OCI-LY3 (cell line): ENCODE measurements at regions not wholly inside any gene's neighbourhood (a gene's known extent, or its start where the extent isn't known, plus 50 kb on each side); places are given as distances from the start of the nearest gene placed in this dataset.

Source experiments
- EZH2phosphoT487 ChIP-seq: fragments of 200-600 bp; shearing (Covaris generic); IDR thresholded peaks from 2 replicates; pipeline ENCODE4 v1.6.1; 2018; ENCODE audit warnings: antibody characterized with exemption, mixed run types, low read depth
- TF ChIP-seq, protein P1 (sequence below): fragments of 200-600, 300-600 bp; sonication (generic); IDR thresholded peaks from 2 replicates; pipeline ENCODE4 v1.5.1; 2014; ENCODE audit warnings: antibody characterized with exemption, low read length, low read depth

DNA sequence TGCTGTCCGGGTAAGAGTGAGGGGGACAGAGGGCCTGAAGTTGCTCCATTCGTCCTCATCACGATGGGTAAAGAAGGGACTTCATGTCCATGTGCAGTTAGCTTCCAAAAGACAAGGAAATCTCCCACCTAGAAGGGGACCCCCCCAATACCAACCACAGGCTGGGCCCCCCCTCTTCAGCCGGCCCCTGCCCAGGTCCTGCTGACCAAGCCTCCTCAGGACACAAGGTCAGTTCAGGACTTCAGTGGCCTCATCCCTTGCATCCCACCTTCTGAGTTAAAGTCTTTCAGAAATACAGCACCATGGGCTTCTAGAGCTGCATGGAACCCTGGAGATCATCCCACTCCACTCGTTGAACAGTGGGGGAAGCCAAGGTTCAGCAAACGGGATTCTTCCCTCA, 115.4 kb upstream of the ERG start:
- TF ChIP-seq, protein P1, sequence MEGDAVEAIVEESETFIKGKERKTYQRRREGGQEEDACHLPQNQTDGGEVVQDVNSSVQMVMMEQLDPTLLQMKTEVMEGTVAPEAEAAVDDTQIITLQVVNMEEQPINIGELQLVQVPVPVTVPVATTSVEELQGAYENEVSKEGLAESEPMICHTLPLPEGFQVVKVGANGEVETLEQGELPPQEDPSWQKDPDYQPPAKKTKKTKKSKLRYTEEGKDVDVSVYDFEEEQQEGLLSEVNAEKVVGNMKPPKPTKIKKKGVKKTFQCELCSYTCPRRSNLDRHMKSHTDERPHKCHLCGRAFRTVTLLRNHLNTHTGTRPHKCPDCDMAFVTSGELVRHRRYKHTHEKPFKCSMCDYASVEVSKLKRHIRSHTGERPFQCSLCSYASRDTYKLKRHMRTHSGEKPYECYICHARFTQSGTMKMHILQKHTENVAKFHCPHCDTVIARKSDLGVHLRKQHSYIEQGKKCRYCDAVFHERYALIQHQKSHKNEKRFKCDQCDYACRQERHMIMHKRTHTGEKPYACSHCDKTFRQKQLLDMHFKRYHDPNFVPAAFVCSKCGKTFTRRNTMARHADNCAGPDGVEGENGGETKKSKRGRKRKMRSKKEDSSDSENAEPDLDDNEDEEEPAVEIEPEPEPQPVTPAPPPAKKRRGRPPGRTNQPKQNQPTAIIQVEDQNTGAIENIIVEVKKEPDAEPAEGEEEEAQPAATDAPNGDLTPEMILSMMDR = no peak
- TF ChIP-seq EZH2phosphoT487 = no peak
